Amniotic epithelial cell (primary cell): ENCODE measurements at regions not wholly inside any gene's neighbourhood (a gene's known extent, or its start where the extent isn't known, plus 50 kb on each side); places are given as distances from the start of the nearest gene placed in this dataset.

Experiments
- DNase-seq: peaks from one replicate; pipeline ENCODE4 v3.0.0-alpha.2; 2010; ENCODE audit warnings: low read depth

DNA sequence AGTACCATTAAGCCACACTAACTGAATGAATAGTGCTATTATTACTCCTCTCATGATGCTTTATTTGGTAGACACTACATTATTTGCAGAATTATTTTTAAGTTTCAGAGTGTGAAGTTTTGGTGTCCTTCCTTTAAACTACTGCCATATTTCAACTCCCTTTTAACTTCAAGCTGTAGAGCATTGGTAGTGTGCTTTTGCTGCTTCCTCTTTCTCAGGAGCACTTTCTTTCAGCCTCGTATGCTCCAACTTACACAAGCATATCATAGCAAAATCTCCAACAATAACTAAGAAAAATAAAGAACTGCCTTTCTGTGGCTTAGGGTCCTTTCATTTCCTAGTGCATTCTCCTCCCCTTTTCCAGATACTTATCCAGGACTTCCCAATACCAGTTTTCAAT lies 476.4 kb upstream of the AGTR1 start:
- no peak for DNase-seq

DNA sequence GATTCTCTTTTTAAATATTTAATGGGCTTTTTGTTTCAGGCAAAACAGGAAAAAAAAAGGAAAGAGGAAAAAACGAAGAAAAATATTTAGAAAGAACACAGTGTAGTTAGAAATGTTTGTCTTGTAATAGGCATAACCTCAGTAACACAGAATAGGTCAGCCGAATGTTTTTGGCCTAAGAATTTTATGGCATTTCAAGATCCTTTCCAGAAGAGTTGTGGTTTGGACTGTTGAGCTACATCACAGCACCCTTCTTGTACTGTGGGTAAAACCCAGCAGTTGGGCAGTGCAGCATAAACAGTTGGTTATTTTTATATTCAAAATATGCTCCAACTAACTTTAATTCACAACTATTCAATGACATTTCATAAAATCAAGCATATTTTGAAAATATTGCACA lies 474.4 kb upstream of the AGTR1 start:
- no peak for DNase-seq

DNA sequence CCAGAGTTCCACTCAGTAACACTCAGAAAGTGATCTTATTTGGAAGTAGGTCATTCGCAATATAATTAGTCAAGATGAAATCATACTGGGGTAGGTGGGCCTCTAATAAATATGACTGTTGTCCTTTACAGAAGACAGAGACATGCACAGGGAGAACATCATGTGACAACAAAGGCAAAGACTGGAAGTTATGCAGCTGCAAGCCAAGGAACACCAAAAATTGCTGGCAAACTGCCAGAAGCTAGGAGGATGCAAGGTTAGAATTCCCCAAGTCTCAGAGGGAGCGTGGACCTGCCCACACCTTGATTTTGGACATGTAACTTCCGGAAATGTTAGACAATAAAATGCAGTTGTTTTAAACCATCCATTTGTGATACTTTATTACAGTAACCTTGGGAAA lies 471.5 kb upstream of the AGTR1 start:
- DNase-seq = no peak

DNA sequence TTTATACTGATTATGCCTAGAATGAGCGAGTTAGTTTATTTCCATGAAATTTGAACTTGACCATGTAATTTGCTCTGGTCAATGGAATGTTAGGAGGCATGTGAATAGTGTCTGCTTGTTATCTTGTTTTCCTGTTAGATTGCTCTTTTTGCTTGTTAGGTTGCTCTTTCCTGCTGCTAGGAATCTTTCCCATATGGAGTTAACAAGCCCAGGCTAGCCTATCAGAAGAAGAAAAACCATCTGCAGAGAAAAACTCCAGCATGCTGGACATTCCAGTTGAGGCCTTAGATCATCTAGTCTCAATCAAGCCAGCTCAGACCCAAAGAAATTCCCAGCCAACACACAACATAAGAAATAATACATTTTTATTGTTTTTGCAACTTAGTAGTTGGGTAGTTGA lies 470.2 kb upstream of the AGTR1 start:
- peak; percentile 37 for DNase-seq

DNA sequence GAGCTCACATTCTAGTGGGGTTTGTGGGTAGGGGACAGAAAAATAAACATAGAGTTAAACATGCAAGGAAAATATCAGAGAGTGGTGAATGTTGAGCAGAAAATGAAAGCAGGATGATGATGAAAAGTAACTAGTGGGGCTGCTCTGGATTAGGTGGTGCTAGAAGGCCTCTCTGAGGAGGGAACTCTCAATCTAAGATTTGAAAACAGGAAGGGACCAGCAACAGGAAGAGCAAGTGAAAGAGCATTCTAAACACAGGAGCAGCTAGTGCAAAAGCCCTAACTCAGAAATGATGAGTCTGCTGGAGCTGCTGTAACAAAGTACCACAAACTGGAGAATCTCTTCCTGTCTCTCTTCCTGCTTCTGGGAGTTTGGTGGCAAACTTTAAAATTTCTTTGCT lies 468.6 kb upstream of the AGTR1 start:
- no peak for DNase-seq

DNA sequence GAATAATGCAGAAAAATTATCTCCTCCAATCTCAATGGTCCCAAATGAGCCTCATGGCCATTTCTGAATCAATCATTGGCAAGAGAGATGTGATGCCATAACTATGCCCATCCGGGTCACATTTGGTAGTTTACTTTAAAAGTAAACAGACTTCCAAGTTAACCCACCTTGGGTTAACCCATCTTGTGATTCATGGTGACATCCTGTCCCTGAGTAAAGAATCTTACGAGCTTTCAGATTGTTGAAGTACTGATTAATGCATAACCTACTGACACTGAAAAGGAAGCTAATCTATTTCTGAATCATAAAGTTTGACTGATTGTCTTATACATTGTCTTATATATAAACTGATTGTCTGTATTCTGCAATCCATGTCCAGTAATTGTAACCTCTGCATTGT lies 467.2 kb upstream of the AGTR1 start:
- no peak for DNase-seq

DNA sequence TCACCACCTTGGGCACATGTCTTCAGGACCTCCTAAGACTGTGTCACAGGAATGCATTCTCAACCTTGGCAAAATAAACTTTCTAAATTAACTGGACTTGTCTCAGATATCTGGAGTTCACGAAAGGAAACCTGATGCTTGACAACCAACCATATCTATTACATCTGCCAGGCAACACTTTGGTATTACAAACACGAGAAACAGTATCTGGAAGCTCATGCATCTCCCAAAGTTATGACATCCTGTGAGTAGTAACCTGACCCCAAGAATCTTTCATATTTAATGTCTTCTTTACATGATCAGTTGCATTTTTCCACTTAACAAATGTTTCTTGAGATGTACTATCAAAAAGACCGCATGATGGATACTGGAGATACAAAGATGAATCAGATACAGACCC lies 465.3 kb upstream of the AGTR1 start:
- DNase-seq = peak; percentile 59

DNA sequence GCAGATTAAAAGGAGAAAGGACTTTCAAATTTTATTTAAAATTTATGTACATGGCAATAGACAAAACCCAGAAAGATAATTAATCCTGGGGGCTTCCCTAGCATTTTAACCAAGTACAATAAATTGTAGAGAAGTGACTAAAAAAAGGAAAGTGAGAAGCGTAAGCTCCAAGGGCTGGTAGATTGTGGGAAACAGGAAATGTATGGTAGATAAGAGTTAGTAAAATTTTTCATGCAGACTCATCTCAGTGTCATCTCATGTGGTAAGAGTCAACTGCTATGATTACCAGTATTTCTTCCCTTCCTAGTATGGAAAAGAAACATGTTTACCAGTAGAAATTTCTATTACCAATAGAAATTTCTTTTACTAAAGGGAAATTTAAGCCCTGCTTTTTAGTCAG lies 464.3 kb upstream of the AGTR1 start:
- DNase-seq = peak; percentile 85

DNA sequence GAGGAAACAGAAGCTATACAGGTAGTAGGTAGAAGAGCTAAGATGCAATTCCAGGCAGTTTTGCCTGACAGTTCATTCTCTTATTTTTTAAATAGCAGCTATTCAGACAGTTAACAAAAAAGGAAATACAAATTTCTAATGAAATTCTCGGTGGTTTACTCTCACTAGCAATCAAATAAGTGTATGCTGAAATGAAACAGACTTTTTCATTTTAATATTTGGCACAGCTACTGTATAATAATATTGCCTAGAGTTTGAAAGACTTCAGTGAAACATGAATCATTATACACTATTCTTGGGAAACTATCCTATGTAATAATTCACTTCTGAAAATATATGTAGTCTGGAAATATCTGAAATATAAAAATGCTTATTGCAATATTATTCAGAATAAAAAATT lies 463.2 kb upstream of the AGTR1 start:
- DNase-seq = no peak

DNA sequence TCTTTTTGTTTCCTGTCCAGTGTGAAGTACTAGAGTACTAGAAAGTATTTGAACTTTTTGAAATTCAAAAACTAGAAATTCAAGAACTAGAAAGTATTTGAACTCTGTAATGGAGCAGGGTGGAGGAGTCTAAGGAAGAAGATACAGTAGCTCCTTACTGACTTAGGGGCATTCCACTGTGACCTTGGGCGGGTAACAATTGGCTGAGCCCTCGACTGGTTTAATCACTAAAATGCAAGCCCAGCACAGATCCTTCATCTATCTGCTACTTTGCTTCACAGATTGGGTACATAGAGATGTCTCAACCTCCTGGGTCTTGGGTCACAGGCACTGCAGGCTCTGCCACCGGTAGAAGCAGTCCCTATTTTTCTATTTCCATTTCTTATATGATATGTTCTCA lies 462.1 kb upstream of the AGTR1 start:
- DNase-seq = no peak

DNA sequence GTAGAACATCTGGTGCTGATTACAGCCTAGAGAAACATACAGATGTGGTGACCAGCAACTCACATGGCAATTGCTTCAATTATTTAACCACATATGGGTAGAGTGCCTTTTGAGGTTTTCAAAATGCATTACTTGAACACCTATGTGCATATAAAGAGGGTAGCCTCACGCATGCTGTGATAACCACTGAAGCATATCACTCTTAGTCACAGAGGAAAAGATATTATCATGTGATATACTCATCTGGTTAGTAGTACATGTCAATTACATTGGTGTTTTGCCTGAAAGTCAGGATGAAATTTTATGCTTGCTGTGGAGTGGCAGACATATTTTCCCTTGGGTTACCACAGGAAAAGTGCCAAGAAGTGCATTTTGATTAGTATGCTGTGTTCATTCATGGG lies 459.3 kb upstream of the AGTR1 start:
- no peak for DNase-seq

DNA sequence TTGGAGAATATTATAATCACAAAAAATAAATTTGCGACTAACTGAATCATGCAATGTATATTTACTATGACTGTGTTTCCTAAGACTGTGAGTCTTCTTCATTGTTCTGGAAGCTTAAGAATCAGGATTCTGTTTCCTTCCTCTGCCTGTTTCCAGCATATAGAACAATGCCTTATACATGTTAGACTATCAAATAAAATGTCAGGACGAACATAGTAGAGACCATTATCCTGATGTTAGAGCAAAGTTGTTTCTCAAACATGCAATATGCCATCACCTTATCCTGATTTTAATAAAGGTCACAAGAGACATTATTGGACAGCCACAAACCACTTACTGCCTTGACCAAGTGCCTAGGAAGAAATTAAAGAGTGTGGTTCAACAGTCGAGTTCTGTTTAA lies 457.4 kb upstream of the AGTR1 start:
- no peak for DNase-seq

DNA sequence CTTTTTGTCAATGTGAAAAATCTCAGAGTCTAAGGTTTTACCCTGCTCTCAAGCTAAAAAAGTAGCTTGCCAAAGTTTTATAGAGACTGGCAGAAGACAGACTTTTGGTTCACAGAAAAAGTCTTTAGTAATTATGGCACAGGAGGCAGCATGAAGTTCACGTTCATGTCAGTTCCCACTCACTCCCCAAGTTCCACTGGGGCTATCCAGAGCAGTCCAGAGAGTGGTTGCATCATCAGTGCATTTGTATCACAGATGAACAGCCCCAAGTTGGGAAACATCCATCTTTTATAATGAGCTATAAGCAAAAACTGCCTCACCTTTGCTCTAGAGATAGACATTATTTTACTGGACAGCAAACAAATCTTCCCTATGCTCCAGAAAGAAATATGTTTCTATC lies 454.1 kb upstream of the AGTR1 start:
- DNase-seq = peak; percentile 8

DNA sequence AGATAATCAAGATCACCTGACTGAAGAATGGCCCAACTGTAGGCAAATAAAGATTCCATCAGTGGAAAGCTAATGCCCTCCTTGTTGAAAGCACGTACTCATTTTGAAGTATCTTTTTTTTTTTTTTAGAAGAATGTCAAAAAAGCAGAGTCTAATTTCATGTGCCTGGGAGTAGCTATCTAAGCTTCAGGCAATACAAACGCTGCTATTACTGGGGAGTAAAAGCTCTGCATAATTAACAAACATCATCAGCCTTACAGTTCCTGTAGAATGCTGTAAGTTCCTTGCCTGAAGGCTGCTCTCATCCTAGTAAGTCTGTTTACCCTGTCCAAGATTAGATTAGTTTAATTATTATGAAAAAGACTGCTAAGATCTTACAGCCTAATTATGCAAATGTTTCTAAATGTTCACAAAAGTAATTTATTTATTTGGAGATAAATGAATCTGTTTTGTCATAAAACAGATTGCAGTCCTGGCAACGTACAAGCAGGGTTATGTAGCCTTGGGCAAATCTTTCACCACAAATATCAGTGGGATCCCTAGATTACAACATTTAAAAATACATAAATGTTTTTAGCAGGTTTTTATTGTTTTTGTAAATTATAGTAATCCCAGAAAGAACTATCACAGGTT lies 451.3 kb upstream of the AGTR1 start:
- DNase-seq = no peak

DNA sequence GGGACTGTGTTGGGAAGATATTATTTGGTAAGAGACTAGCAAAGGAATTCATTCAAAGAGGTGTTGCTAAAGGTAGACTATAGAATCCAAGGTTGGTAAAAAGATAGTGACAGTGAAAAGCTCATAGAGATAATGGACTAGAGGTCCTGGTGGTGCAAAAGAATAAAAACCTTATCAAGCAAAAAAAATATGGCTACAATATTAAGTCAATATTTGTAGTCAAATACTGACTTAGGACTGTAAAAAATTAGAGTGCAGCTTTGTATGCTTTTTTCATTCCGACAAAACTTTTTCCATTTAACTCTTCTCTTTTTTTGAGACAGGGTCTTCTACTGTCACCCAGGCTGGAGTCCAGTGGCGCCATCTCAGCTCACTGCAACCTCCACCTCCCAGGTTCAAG lies 444.0 kb upstream of the AGTR1 start:
- DNase-seq = no peak

DNA sequence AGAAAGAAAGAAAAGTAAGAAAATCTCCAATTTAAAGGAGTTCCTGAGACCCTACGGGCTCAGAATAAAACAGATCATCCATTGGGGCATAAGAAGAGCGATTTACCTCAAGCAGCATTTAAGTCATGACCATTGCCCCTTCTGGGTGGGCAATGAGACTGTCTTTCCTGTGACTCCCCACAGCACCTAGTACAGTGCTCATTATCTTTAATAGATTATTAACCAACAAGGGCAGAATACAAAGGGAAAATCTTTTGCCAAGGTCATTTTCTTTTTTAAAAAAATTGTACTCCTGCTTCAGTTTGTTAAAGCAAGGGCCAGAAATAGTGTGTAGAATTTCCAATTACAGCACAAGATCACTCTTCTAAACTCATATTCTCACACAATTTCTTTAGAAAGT lies 443.3 kb upstream of the AGTR1 start:
- no peak for DNase-seq

DNA sequence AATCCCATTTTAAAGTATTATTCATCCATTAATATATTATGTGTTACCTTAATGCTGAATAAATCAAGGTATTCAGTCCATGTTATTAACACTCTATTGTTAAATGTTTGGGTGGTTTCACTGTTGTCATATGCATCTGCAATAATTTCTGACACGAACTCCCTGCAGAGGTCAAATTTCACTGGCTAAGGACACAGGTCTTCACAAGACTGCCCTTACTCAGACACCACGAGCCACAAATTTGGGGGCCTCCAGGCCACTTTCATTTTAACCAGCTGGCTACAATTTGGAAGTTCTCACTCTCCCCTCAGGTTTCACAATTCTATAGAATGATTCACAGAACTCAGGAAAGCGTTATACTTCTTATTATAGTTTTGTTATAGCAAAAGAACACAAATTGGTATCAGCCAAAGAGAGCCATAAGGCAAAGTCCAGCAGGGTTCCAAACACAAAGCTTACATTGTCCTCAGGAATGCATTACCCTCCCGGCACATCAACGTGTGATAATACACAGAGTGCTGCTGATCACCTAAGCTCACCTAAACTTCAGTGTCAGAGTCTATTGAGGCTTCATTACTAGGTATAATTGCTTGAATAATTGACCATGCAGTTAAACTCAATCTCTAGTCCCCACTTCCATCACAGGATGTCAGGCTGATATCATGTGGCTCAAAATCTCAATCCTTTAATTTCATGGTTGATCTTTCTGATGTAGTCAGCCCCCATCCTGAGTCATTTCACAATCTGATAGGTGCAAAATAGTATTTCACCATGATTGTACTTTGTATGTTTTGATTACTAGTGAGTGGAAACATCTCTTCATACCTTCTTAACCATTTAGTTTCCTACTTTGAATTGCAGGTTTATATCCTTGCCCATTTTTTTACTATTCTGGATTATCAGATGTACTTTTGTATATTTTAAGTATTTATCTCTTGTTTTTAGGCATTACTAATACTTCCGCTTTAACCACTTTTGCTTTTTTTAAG lies 441.4 kb upstream of the AGTR1 start:
- DNase-seq = no peak

DNA sequence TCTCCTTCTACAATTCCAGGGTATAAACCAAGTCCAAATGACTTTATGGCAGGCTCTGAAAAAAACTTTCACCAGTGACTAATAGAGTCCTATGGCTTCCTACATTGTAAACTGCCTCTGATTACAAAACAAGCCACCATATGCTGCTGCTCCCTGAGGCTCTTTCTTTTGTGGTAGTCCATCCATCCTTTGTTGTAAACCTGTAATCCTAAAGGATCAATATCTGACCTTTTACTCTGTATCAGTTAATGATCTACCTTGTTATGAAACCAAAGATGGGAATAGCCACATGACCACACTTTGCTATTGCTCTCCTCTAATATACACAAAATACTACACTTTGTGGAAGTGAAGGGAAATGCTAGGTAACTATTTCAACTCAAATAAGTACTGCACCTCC lies 434.7 kb upstream of the AGTR1 start:
- DNase-seq = no peak

DNA sequence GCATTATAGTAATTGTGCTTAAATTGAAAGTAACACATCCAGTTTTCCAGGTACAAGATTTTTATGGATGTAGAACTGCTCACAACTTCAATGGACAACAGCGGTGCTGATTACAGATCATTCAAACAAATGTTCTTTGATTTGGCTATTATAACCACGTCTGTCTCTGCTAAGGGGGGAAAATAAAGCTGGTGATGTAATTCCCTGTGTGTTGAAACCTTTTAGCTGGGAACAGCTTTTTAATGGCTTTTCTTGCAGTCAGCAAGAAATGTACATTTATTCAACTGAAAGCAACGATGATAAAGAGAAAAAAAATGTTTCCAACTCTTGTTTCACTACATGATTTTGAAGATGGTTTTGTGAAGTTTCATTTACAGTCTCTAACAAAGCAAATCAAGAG lies 431.9 kb upstream of the AGTR1 start:
- no peak for DNase-seq

DNA sequence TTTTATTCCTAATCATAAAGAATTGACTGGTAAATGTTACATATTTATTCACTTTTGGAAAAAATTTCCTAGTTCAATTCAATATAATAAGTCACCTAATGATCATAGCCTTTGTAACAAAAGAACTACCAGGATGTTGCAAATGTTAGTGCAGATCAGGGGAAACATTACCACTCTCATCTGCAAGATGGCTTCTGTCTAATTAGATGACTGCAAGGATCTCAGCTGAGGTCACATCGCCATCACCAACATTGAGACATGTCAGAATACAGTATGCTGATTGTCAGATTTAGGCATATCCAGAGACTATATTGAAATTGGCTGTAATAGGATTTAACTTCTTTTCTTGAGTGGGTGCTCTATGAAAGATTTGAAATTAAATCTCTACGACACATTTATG lies 431.4 kb upstream of the AGTR1 start:
- DNase-seq = no peak

DNA sequence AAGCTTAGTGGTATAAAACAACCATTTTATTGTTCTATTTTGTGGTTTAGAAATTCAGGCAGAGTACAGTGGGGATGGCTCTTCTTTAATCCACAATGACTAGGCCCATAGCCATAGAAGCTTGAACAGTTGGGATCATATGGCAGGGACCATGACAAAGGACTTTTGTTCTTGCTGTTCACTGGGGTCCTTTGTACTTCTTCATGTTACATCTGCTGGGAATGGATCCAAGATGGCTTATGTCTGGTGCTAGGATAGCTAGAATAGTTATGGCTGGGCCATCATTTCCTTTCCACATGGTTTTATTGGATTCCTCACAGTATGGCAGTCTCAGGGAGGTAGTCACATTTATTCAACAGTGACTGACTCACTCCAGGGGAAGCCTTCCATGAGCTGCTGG lies 427.9 kb upstream of the AGTR1 start:
- no peak for DNase-seq

DNA sequence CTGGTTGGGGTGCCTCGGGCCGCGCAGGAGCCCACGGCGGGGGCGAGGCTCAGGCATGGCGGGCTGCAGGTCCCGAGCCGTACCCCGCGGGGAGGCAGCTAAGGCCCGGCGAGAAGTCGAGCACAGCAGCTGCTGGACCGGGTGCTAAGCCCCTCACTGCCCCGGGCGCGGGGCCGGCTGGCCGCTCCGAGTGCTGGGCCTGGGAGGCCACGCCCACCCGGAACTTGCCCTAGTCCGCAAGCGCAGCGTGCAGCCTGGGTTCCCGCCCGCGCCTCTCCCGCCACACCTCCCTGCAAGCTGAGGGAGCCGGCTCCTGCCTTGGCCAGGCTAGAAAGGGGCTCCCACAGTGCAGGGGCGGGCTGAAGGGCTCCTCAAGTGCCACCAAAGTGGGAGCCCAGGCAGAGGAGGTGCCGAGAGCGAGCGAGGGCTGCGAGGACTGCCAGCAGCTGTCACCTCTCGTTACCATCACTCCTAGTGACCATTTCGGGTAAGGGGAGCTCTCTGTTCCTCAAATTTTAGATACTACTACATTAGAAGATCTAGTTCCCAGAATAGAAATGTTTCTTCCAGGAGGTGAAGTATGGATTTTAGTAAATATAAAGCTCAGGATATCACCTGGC lies 417.0 kb upstream of the AGTR1 start:
- DNase-seq = no peak

DNA sequence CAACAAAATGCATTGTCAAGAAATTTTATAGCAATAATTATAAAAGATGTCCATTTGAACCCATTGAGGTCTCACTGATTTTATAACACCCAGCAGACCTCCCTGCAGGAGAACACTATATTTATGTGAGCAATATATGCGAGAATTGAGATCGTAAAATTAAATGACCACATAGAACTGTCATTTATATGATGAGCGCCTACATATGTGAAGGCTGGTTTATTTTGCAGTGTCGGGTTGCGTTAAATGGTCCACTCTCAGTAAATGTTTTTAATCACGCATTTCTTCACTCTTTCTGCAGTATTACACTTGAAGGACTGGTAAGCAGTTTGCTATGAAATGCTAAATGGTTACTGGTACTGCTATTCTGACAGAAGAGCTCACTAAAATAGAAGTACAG lies 408.5 kb upstream of the AGTR1 start:
- no peak for DNase-seq
